Breast epithelium (tissue), 3 donors: ENCODE measurements at regions not wholly inside any gene's neighbourhood (a gene's known extent, or its start where the extent isn't known, plus 50 kb on each side); places are given as distances from the start of the nearest gene placed in this dataset.

Experiments used
- CTCF ChIP-seq, 3 donors: fragments of 450-650 bp; IDR thresholded peaks; one replicate each; pipeline ENCODE4 v1.5.1; 2016 to 2017; ENCODE audit warnings: antibody characterized with exemption in 3 of 3, mild to moderate bottlenecking in 3 of 3, moderate library complexity in 3 of 3
- POLR2A ChIP-seq: fragments of 450-650 bp; IDR thresholded peaks from one replicate; pipeline ENCODE4 v1.6.1; 2016; ENCODE audit warnings: antibody characterized with exemption, mild to moderate bottlenecking, moderate library complexity

GRCh38 chr12:91515944-91516694, 333.5 kb upstream of the DCN start:
- no peak for TF ChIP-seq CTCF (IDR thresholded peaks at IDR 0.05)
- TF ChIP-seq POLR2A: no peak
